ENCODE measurements at regions not wholly inside any gene's neighbourhood (a gene's known extent, or its start where the extent isn't known, plus 50 kb on each side); places are given as distances from the start of the nearest gene placed in this dataset.
"Not testable (repeated sequence)": the region's sequence is repeated elsewhere in the genome, so short reads cannot be mapped to it uniquely, and the experiment has no call there.

- H3K9me3 ChIP-seq: peaks cover 9% of the 10 kb centered on the region
- no peaks in the 10 kb centered on the region for H3K4me1 ChIP-seq (ENCODE audit: low read depth)
- intact Hi-C loops (cut with DNase I, micrococcal nuclease): no loop called here
- ATAC-seq: no peak
- H3K4me3 ChIP-seq: no peak overlapping the region
- H3K36me3 ChIP-seq (ENCODE audit: low read depth): no peaks in the 10 kb centered on the region
- TF ChIP-seq CTCF (IDR thresholded peaks at IDR 0.05): no peak
- DNase-seq: no peak
These were observed 304.1 kb upstream of the KCNH7 start for GRCh38 chr2:163142618-163143017.

- H3K4me3 ChIP-seq: no peak overlapping the region
- no peaks in the 10 kb centered on the region for H3K4me1 ChIP-seq (ENCODE audit: low read depth)
- intact Hi-C loops (cut with DNase I, micrococcal nuclease): no loop called here
- DNase-seq: no peak
- no peak for ATAC-seq
- no peaks in the 10 kb centered on the region for H3K36me3 ChIP-seq (ENCODE audit: low read depth)
- H3K9me3 ChIP-seq: no peaks in the 10 kb centered on the region
- no peak for TF ChIP-seq CTCF (IDR thresholded peaks at IDR 0.05)
These were observed 300.4 kb upstream of the KCNH7 start for GRCh38 chr2:163138947-163139346.

- intact Hi-C loops (cut with DNase I, micrococcal nuclease): no loop called here
These were observed 296.7 kb upstream of the KCNH7 start for GRCh38 chr2:163135256-163135655.

GRCh38 chr2:163133602-163134001 lies 295.0 kb upstream of the KCNH7 start:
- Histone ChIP-seq H3K9me3 (no peaks in the 10 kb centered on the region), H3K4me3 (no peak overlapping the region), H3K36me3 (ENCODE audit: low read depth) (no peaks in the 10 kb centered on the region), H3K4me1 (ENCODE audit: low read depth) (no peaks in the 10 kb centered on the region)
- no peak for TF ChIP-seq CTCF (IDR thresholded peaks at IDR 0.05)
- intact Hi-C loops (cut with DNase I, micrococcal nuclease): no loop called here
- ATAC-seq: no peak
- DNase-seq: no peak

More at GRCh38 chr2:163135256-163135655, 296.7 kb upstream of the KCNH7 start:
- Histone ChIP-seq H3K4me1 (ENCODE audit: low read depth) (no peaks in the 10 kb centered on the region), H3K9me3 (no peaks in the 10 kb centered on the region), H3K4me3 (no peak overlapping the region), H3K36me3 (ENCODE audit: low read depth) (no peaks in the 10 kb centered on the region)
- ATAC-seq: no peak
- no peak for TF ChIP-seq CTCF (IDR thresholded peaks at IDR 0.05)
- DNase-seq: no peak

GRCh38 chr2:163132850-163133249 lies 294.3 kb upstream of the KCNH7 start:
- ATAC-seq: no peak

GRCh38 chr2:163132207-163132606 lies 293.6 kb upstream of the KCNH7 start:
- intact Hi-C loops (cut with DNase I, micrococcal nuclease); H3K4me1 ChIP-seq (ENCODE audit: low read depth); ATAC-seq: not testable (repeated sequence)

More at GRCh38 chr2:163132850-163133249, 294.3 kb upstream of the KCNH7 start:
- H3K4me3 ChIP-seq: no peak overlapping the region
- DNase-seq: no peak
- intact Hi-C loops (cut with DNase I, micrococcal nuclease): no loop called here
- H3K4me1 ChIP-seq (ENCODE audit: low read depth): no peaks in the 10 kb centered on the region
- no peak for TF ChIP-seq CTCF (IDR thresholded peaks at IDR 0.05)
- no peaks in the 10 kb centered on the region for H3K9me3 ChIP-seq
- no peaks in the 10 kb centered on the region for H3K36me3 ChIP-seq (ENCODE audit: low read depth)

More at GRCh38 chr2:163132207-163132606, 293.6 kb upstream of the KCNH7 start:
- H3K9me3 ChIP-seq; DNase-seq; H3K36me3 ChIP-seq (ENCODE audit: low read depth); H3K4me3 ChIP-seq: not testable (repeated sequence)

Measured in mucosa of descending colon (tissue), 3 donors.